Cardiac muscle cell (in vitro differentiated cells and primary cell): ENCODE measurements at regions not wholly inside any gene's neighbourhood (a gene's known extent, or its start where the extent isn't known, plus 50 kb on each side); places are given as distances from the start of the nearest gene placed in this dataset.

Experiments used
- DNase-seq, 2 donors: peaks; one replicate each; pipeline versions ENCODE4 v3.0.0 to v3.0.0-alpha.2; 2010 to 2017; ENCODE audit warnings: low read depth in 1 of 2, low spot score in 1 of 2
- H3K27ac ChIP-seq: fragments of 200-600 bp; sonication (generic); 2 replicates; pipeline ENCODE4 v1.5.1; 2016
- H3K27me3 ChIP-seq: fragments of 200-600 bp; sonication (generic); 2 replicates; pipeline ENCODE4 v1.6.0; 2016; ENCODE audit warnings: control low read depth
- H3K36me3 ChIP-seq: fragments of 200-600 bp; sonication (generic); 2 replicates; pipeline ENCODE4 v1.5.1; 2016; ENCODE audit warnings: control low read depth
- H3K4me1 ChIP-seq: fragments of 200-600 bp; sonication (generic); 2 replicates; pipeline ENCODE4 v1.8.1; 2017; ENCODE audit warnings: low read depth, mild to moderate bottlenecking, mixed run types
- H3K4me3 ChIP-seq: fragments of 200-600 bp; sonication (generic); 2 replicates; pipeline ENCODE4 v1.5.1; 2016; ENCODE audit warnings: mild to moderate bottlenecking
- H3K9me3 ChIP-seq: fragments of 200-600 bp; sonication (generic); 2 replicates; pipeline ENCODE4 v1.5.1; 2017; ENCODE audit warnings: low read depth, mild to moderate bottlenecking, control low read depth
- TF ChIP-seq, protein P1 (sequence below): IDR thresholded peaks from 2 replicates; pipeline ENCODE4 v1.5.1; 2012; ENCODE audit warnings: low read depth, mild to moderate bottlenecking, low read length

DNA sequence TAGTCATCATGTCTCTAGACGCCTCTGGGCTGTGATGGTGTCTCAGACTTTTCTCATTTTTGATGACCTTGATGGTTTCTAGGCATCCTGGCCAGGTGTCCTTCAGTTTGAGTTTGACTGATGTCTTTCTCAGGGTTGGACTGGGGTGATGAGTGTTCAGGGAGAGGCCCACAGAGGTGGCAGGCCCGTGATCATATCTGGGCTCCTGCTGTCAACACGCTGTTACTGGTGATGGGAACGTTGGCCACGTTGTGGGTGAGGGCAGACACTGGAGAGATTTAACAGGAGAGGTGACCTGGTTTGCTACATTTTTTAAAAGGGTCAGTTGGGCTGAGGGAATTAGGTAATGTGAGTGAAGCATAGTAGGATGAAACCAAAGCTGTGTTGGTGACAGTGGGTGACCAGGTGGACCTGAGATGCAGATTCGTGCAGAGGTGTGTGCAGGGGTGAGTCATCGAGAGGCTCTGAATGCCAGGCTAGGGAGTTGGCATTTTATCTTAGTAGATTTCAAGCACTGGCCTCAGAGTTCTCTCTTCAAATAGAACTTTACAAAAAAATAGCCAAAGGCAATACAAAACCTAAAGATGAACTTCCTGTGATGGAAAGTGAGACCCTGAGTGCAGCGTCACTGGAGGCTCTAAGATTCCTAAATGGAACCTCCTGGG lies 174.1 kb downstream of the CDH26 start:
- H3K9me3 ChIP-seq, result no peaks in the 10 kb centered on the region
- H3K27ac ChIP-seq, result no peak overlapping the region
- H3K4me3 ChIP-seq, result no peak overlapping the region
- H3K27me3 ChIP-seq, result no peaks in the 10 kb centered on the region
- TF ChIP-seq, protein P1, sequence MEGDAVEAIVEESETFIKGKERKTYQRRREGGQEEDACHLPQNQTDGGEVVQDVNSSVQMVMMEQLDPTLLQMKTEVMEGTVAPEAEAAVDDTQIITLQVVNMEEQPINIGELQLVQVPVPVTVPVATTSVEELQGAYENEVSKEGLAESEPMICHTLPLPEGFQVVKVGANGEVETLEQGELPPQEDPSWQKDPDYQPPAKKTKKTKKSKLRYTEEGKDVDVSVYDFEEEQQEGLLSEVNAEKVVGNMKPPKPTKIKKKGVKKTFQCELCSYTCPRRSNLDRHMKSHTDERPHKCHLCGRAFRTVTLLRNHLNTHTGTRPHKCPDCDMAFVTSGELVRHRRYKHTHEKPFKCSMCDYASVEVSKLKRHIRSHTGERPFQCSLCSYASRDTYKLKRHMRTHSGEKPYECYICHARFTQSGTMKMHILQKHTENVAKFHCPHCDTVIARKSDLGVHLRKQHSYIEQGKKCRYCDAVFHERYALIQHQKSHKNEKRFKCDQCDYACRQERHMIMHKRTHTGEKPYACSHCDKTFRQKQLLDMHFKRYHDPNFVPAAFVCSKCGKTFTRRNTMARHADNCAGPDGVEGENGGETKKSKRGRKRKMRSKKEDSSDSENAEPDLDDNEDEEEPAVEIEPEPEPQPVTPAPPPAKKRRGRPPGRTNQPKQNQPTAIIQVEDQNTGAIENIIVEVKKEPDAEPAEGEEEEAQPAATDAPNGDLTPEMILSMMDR, result no peak
- DNase-seq, result no peak
- no peaks in the 10 kb centered on the region for H3K36me3 ChIP-seq
- no peaks in the 10 kb centered on the region for H3K4me1 ChIP-seq

DNA sequence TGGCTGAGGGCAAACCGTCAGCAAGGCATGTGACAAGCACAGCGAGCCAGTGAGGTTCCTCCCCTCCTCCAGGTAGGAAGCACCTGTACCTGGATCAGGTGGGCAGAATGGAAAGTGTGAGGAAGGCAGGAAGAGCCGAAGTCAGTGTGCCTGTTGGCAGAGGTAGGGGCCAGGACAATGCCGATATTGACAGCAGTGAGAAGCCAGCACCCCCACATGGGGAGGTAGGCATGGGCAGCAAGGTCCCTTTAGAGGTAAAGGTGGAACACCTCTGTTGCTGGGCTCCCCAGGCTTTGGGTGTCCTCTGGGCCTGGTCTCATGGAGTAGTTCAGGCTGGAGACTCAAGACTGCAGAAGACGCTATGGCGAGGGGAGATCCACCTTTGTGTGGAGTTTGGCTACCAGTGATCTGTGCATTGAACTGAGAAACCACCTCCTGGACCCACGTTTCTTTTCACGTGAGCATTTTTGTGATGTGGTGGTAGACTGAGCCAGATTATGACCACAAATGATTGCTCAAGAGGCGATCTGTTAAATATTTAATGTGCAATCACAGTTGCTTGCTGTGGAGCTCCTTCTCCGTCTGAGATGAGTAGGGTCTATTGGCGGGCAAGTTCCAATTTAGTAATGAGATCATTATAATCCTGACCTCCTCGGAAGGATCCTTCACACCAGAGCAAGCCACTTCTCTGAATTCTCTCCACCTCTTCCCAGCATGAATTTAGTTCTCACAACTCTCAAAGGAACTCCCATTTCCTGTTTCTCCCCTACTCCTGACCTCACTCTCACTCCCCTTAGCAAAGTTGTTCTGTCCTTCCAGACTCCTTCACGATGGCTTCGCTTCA lies 174.8 kb downstream of the CDH26 start:
- no peak overlapping the region for H3K4me3 ChIP-seq
- H3K4me1 ChIP-seq, result no peaks in the 10 kb centered on the region

DNA sequence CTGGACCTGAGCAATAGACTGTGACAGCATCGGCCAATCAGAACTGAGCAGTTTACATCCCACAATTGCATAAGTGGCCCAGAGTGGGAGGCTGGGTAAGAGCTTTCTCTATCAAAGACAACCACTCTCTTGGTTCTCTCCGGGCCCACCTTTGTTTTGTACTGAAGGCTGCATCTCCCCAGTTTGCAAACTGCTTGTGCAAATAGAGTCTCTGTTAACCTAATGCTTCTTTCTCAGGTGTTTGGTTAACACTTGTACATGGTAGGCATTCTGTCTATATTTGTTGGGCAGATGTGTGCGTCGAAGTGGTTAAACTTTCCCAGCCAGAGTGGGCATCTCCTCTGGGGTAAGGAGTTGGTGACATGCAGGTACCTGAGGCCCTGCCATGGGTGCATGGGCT lies 177.1 kb downstream of the CDH26 start:
- no peak overlapping the region for H3K4me3 ChIP-seq
- no peaks in the 10 kb centered on the region for H3K27me3 ChIP-seq
- no peak overlapping the region for H3K27ac ChIP-seq
- no peaks in the 10 kb centered on the region for H3K9me3 ChIP-seq
- DNase-seq, result no peak
- peaks cover 10% of the 10 kb centered on the region for H3K4me1 ChIP-seq
- TF ChIP-seq, protein P1, result no peak
- H3K36me3 ChIP-seq, result no peaks in the 10 kb centered on the region

More for the DNA sequence above, 174.8 kb downstream of the CDH26 start:
- TF ChIP-seq, protein P1, result no peak
- Histone ChIP-seq H3K27ac (no peak overlapping the region), H3K36me3 (no peaks in the 10 kb centered on the region), H3K27me3 (no peaks in the 10 kb centered on the region), H3K9me3 (no peaks in the 10 kb centered on the region)
- DNase-seq, result no peak

DNA sequence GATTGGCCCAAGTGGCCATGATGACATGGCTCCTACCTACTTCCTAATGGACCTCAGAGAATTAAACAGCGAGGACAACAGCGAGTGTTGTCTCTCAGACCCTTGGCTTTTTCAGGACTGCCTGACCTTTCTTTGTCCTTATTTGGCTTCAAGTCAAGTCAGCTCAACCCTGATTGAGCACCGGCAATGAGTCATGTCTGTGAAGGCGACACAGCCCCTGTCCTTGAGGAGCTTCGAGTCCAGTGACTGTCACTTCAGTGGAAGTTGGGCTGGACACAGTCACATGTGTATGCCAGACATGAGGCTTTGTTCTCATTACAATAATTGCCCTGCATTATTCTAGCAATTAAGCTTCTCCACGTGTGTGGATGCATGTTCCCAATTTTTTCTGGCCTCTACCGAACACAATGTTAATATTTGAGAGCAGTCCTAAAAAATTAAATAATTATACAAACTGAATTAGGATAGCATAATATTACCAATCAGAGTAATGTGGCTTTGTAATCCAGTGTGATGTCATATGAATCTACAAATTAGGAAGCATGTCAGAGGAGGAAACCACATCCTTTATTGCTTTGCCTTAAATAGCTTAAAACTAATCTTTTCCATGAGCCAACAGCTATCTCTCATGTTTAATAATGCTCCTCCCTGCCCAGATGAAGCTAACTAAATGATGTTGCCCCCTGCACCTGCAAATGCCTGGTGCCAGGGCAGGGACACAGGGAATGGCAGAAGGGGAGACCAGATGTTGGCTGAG lies 178.6 kb downstream of the CDH26 start:
- Histone ChIP-seq H3K36me3 (no peaks in the 10 kb centered on the region), H3K27ac (no peak overlapping the region), H3K4me1 (peaks cover 15% of the 10 kb centered on the region), H3K9me3 (no peaks in the 10 kb centered on the region), H3K27me3 (no peaks in the 10 kb centered on the region), H3K4me3 (no peak overlapping the region)
- TF ChIP-seq, protein P1, result no peak
- DNase-seq, result no peak

DNA sequence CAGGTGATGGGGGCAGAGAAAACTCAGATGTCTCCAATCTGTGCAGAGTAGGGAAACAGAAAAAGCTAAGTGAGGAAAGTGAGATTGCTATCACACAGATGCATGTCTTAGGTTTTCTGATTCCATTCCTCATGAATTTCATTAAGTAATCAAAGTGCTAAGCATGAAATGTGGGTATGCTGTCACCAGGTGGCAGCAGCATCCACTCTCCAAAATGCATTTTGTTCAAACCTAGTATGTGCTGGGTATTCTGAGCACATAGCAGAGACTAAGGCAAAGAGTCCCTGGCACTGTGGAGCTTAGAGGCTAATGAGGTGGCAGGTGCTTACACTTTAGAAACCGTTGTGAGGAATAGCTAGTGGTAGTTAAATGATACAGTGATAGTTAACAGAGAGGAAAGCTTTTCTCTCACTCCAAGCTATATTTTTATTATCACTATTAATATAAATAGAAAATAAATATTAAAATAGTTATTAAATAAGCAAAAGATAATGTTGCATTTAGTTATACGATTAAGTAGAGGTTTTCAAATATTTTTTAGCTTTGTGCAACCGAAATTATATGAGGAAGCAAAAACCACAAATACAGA lies 179.5 kb downstream of the CDH26 start:
- Histone ChIP-seq H3K4me1 (peaks cover 20% of the 10 kb centered on the region), H3K27ac (no peak overlapping the region), H3K4me3 (no peak overlapping the region), H3K36me3 (no peaks in the 10 kb centered on the region), H3K9me3 (no peaks in the 10 kb centered on the region), H3K27me3 (no peaks in the 10 kb centered on the region)
- DNase-seq, result no peak
- TF ChIP-seq, protein P1, result peak; percentile 10
